Stomach (tissue), 8 donors: ENCODE measurements at regions not wholly inside any gene's neighbourhood (a gene's known extent, or its start where the extent isn't known, plus 50 kb on each side); places are given as distances from the start of the nearest gene placed in this dataset.

Source experiments
- DNase-seq, 2 donors: peaks; one replicate each; pipeline versions ENCODE4 v3.0.0 to v3.0.0-alpha.2; 2013 to 2019
- H3K27ac ChIP-seq, 5 donors: fragments of 200-600 bp in 4 of 5; sonication (generic) in 4 of 5; one replicate each; pipeline ENCODE4 v1.5.1; 2013 to 2019; ENCODE audit warnings: mild to moderate bottlenecking in 1 of 5, moderate library complexity in 1 of 5
- H3K27me3 ChIP-seq, 3 donors: fragments of 200-600 bp; sonication (generic); one replicate each; pipeline ENCODE4 v1.5.1; 2017 to 2019; ENCODE audit warnings: mixed run types in 1 of 3
- H3K36me3 ChIP-seq, 4 donors: fragments of 200-600 bp; sonication (generic); 1 replicate in 3 of 4; 2 replicates in 1 of 4; pipeline ENCODE4 v1.5.1; 2016 to 2019
- H3K4me1 ChIP-seq, 4 donors: fragments of 200-600 bp; sonication (generic); one replicate each; pipeline ENCODE4 v1.5.1; 2016 to 2019
- H3K4me3 ChIP-seq, 4 donors: fragments of 200-600 bp; sonication (generic) in 3 of 4; one replicate each; pipeline ENCODE4 v1.5.1; 2016 to 2019; ENCODE audit warnings: mild to moderate bottlenecking in 1 of 4
- H3K9me3 ChIP-seq, 4 donors: fragments of 200-600 bp; sonication (generic); one replicate each; pipeline ENCODE4 v1.5.1; 2016 to 2019
- CTCF ChIP-seq, 7 experiments: fragments of 450-650 bp in 4 of 7; fragments of 200-600 bp in 3 of 7; sonication (generic) in 3 of 7; IDR thresholded peaks; one replicate each; pipeline ENCODE4 v1.5.1; 2016 to 2019; ENCODE audit warnings: antibody characterized with exemption in 7 of 7, control low read depth in 2 of 7, mild to moderate bottlenecking in 1 of 7
- EP300 ChIP-seq: sonication (generic); formaldehyde crosslinking; IDR thresholded peaks from one replicate; pipeline ENCODE4 v1.6.1; 2017; ENCODE audit warnings: antibody characterized with exemption
- POLR2A ChIP-seq, 4 donors: fragments of 450-650 bp; IDR thresholded peaks; one replicate each; pipeline ENCODE4 v1.6.1; 2016; ENCODE audit warnings: antibody characterized with exemption in 4 of 4, control low read depth in 2 of 4, mild to moderate bottlenecking in 1 of 4, moderate library complexity in 1 of 4
- POLR2AphosphoS5 ChIP-seq, 3 donors: sonication (generic); formaldehyde crosslinking; IDR thresholded peaks; one replicate each; pipeline ENCODE4 v1.6.1; 2016; ENCODE audit warnings: antibody characterized with exemption in 3 of 3
- WGBS, 5 donors: extraction: QIAGEN DNeasy Blood & Tissue Kit in 3 of 5; methylation state at CpG; one replicate each; pipeline versions ENCODE4 v1.1.5 to v1.1.7; 2013 to 2018; 5-methylcytosine and 5-hydroxymethylcytosine counted together
- intact Hi-C: fragments of 100-400 bp; cut with DNase I; formaldehyde crosslinking; loops from one replicate; pipeline ENCODE4 v1.15.1; 2023; ENCODE audit warnings: low total_unique reads
- donor health status: healthy with polysubstance abuse.
- donor health status: Bipolar disorder and iron deficiency.
- donor health status: healthy.

- TF ChIP-seq POLR2AphosphoS5 (IDR thresholded peaks at IDR 0.05) (no peak), POLR2A (IDR thresholded peaks at IDR 0.05) (no peak), CTCF (IDR thresholded peaks at IDR 0.05) (no peak), EP300 (no peak)
- H3K27me3 ChIP-seq, result no peaks in the 10 kb centered on the region
- 81 to 87% (median 81%) methylated on average over 3 of the region's 3 CpGs for WGBS, 5 donors
- H3K4me3 ChIP-seq, result no peak overlapping the region
- peaks cover 0 to 5% (median 0%) of the 10 kb centered on the region in 4 donors for H3K4me1 ChIP-seq
- H3K36me3 ChIP-seq, result no peaks in the 10 kb centered on the region
- no peaks in the 10 kb centered on the region for H3K9me3 ChIP-seq
- no peak overlapping the region for H3K27ac ChIP-seq
- intact Hi-C loops, result no loop called here
- no peak for DNase-seq
Measured at GRCh38 chr7:116310141-116310540, 99.8 kb downstream of the TES start.

- no peak for DNase-seq
- no peaks in the 10 kb centered on the region for H3K27me3 ChIP-seq
- no peak for TF ChIP-seq POLR2A (IDR thresholded peaks at IDR 0.05)
- no peak for TF ChIP-seq POLR2AphosphoS5 (IDR thresholded peaks at IDR 0.05)
- TF ChIP-seq EP300, result no peak
- no peak for TF ChIP-seq CTCF (IDR thresholded peaks at IDR 0.05)
- no peak overlapping the region for H3K4me3 ChIP-seq
- H3K4me1 ChIP-seq, result peaks cover 0 to 3% (median under 1%) of the 10 kb centered on the region in 4 donors
- no peak overlapping the region for H3K27ac ChIP-seq
- no peaks in the 10 kb centered on the region for H3K36me3 ChIP-seq
- WGBS, 5 donors, result 88 to 95% (median 91%) methylated on average over 3 of the region's 3 CpGs
- H3K9me3 ChIP-seq, result no peaks in the 10 kb centered on the region
- intact Hi-C loops, result no loop called here
Measured at GRCh38 chr7:116311259-116311658, 100.9 kb downstream of the TES start.

GRCh38 chr7:116311816-116312471 lies 101.6 kb downstream of the TES start:
- Histone ChIP-seq H3K4me3 (no peak overlapping the region), H3K4me1 (peaks cover 5 to 10% (median 8%) of the 10 kb centered on the region in 4 donors), H3K27ac (no peak overlapping the region), H3K27me3 (no peaks in the 10 kb centered on the region), H3K36me3 (no peaks in the 10 kb centered on the region), H3K9me3 (no peaks in the 10 kb centered on the region)
- WGBS, 5 donors, result 94 to 99% (median 96%) methylated on average over 3 of the region's 3 CpGs
- intact Hi-C loops, result no loop called here
- TF ChIP-seq POLR2AphosphoS5 (IDR thresholded peaks at IDR 0.05) (no peak), EP300 (no peak), CTCF (IDR thresholded peaks at IDR 0.05) (no peak), POLR2A (IDR thresholded peaks at IDR 0.05) (no peak)
- DNase-seq, result no peak

- TF ChIP-seq POLR2A (IDR thresholded peaks at IDR 0.05) (no peak), POLR2AphosphoS5 (IDR thresholded peaks at IDR 0.05) (no peak), EP300 (no peak), CTCF (IDR thresholded peaks at IDR 0.05) (no peak)
- WGBS, 5 donors, result 76 to 96% (median 81%) methylated on average over 6 of the region's 6 CpGs
- H3K27me3 ChIP-seq, result no peaks in the 10 kb centered on the region
- peak overlapping the region in 2 of 5 donors; percentile 18 to 64 for H3K27ac ChIP-seq
- no peak for DNase-seq
- no peak overlapping the region for H3K4me3 ChIP-seq
- H3K36me3 ChIP-seq, result no peaks in the 10 kb centered on the region
- intact Hi-C loops, result no loop called here
- peaks cover 10 to 21% (median 15%) of the 10 kb centered on the region in 4 donors for H3K4me1 ChIP-seq
- no peaks in the 10 kb centered on the region for H3K9me3 ChIP-seq
Measured at GRCh38 chr7:116315293-116315692, 105.0 kb downstream of the TES start.
